ENCODE measurements at regions not wholly inside any gene's neighbourhood (a gene's known extent, or its start where the extent isn't known, plus 50 kb on each side); places are given as distances from the start of the nearest gene placed in this dataset.

- TF ChIP-seq POLR2AphosphoS5 (IDR thresholded peaks at IDR 0.05; ENCODE audit: low read depth, low read length) (no peak), POLR2A (IDR thresholded peaks at IDR 0.05; ENCODE audit: low read depth, low read length) (no peak), TAF1 (IDR thresholded peaks at IDR 0.05; ENCODE audit: borderline replicate concordance, low read depth, low read length) (no peak)
Measured at GRCh38 chr10:5281356-5281755, 83.4 kb upstream of the UCN3 start.
